GM13976 (cell line): ENCODE measurements at regions not wholly inside any gene's neighbourhood (a gene's known extent, or its start where the extent isn't known, plus 50 kb on each side); places are given as distances from the start of the nearest gene placed in this dataset.

Experiments
- DNase-seq: peaks from one replicate; pipeline ENCODE4 v3.0.0; 2012; ENCODE audit warnings: low spot score
- in situ Hi-C: fragments of 300-500 bp; cut with MboI; formaldehyde crosslinking; loops from one replicate; pipeline ENCODE4 v1.12.0; 2022; ENCODE audit warnings: low sequenced_read_pairs, mixed read lengths, inconsistent platforms; ENCODE audit not compliant: unreplicated experiment
- TF ChIP-seq, protein P1 (sequence below): IDR thresholded peaks from 2 replicates; pipeline ENCODE4 v1.5.1; 2012; ENCODE audit warnings: borderline replicate concordance, mild to moderate bottlenecking; ENCODE audit not compliant: insufficient read depth; ENCODE audit errors: extremely low read depth, missing control alignments, control extremely low read depth

DNA sequence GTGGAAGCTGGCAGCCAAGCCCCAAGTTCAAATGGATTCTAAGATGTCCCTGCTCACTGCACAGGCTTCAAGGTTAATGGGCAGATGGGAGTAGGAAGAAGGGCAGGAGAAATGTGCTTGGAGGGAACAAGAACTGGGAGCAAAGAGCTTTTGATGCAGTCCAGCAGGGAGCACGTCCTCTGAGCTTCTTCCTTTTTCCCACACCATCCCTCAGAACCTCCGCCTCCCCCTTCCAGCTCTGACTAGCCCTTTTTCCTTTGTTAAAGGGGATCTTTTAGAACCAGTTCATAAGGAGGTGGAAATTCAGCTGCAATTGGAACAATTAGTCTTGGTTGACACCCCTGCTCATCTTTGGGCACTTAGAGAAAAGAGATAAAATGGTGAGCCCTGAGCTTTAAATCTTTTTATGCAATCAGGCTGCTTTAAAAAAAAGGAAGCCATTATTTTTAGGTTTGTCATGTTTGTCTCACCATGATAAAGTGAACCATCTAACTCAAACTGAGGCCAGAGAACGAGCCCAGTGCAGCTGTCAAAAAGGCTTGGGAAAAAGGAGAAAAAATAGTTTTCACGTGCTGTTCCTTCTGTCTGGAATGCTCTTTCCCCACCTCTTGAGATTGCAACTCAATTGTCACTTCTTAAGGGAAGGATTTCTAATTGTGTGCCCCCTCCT lies 135.8 kb upstream of the IL1RAPL2 start:
- TF ChIP-seq, protein P1, sequence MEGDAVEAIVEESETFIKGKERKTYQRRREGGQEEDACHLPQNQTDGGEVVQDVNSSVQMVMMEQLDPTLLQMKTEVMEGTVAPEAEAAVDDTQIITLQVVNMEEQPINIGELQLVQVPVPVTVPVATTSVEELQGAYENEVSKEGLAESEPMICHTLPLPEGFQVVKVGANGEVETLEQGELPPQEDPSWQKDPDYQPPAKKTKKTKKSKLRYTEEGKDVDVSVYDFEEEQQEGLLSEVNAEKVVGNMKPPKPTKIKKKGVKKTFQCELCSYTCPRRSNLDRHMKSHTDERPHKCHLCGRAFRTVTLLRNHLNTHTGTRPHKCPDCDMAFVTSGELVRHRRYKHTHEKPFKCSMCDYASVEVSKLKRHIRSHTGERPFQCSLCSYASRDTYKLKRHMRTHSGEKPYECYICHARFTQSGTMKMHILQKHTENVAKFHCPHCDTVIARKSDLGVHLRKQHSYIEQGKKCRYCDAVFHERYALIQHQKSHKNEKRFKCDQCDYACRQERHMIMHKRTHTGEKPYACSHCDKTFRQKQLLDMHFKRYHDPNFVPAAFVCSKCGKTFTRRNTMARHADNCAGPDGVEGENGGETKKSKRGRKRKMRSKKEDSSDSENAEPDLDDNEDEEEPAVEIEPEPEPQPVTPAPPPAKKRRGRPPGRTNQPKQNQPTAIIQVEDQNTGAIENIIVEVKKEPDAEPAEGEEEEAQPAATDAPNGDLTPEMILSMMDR: no peak
- DNase-seq: no peak
- in situ Hi-C loops: no loop called here

DNA sequence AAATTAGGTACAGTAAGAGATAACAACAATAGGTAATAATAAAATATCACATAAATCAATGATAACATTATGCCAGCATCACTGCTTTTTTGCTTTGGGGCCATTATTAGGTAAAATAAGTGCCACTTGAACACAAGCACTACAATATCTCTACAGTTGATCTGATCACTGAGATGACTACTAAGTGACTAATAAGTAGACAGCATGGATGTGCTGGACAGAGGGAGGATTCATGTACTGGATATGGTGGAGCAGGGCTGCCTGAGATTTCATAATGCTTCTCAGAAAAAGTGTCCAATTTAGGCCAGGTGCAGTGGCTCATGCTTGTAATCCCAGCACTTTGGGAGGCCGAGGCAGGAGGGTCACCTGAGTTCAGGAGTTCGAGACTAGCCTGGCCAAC lies 137.8 kb upstream of the IL1RAPL2 start:
- DNase-seq: no peak
- in situ Hi-C loops: no loop called here
- TF ChIP-seq, protein P1: no peak

DNA sequence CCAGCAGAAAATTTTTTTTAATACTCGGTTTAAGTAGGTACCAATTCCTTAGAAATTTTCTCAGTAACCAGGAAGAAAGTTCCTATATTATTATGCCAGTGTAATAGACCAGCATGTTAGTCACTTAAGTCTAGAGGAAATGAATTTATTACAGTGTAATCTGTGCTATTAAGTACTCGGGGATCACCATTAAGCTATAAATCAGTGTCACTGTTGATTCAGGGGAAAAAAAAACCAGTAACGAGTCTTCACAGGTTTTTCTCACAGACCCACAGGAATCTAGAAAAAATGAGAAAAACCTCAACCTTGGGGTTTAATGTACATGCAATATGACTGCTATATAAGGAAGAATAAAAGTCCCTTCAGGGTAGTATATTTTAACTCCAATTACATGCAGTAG lies 138.3 kb upstream of the IL1RAPL2 start:
- in situ Hi-C loops: no loop called here
- TF ChIP-seq, protein P1: no peak
- DNase-seq: no peak

DNA sequence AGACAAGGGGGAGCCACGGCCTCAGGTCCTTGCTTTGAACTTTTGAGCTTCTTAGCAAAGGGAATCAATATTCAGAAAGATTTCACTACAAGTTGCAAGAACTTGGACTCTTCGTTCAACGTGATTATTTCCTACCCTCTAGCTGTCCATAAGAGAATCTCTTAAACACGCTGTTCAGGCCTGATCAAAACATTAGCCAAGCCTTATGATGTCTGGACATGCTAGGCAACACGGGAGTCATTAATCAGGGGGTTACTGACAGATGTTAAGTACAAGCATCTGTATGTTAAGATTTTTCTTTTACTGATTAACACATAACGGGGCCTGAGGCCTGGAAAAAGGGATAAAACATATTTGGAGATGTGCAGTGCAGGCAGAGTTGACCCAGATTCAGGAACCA lies 138.9 kb upstream of the IL1RAPL2 start:
- TF ChIP-seq, protein P1: no peak
- in situ Hi-C loops: no loop called here
- DNase-seq: no peak

DNA sequence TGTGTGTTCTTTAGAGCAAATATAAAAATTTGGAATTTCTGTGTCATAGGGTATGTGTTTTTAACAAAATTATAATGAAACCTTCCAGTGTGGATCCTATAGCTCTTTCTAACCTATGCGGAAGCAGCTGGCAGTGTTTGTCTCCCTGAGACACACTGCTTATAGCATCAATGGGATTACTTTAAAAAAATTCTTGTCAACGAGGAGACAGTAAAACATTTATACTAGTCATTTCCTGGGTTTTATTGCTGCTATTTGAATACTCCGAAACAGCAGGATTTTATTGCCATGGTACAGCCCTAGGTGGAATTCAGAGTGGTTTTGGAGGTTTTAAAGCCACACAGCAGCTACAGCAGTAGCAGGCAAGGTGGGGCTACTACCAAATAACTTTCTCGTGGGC lies 145.1 kb upstream of the IL1RAPL2 start:
- TF ChIP-seq, protein P1: no peak
- no peak for DNase-seq
- in situ Hi-C loops: no loop called here

DNA sequence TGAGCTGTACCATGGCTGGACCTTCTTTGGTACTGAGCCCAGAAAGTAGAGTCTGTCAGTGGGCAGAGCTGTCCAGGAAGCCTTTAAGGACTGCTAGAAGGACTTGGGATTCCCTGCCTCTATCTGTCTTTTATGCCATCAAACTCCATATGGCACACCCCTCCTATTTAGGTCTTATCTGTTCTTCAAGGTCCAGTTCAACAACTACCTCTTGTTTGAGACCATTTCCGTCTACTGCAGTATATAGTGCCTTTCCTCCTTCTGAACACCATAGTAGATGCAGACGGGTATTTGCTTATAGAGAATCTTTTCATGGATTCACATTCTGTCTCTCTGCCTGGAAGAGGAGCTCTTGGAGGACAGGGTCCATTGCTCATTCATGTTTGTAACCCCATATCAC lies 146.1 kb upstream of the IL1RAPL2 start:
- TF ChIP-seq, protein P1: no peak
- in situ Hi-C loops: no loop called here
- no peak for DNase-seq
